Stimulated activated CD4-positive, alpha-beta T cell treated with anti-CD3 and anti-CD28 coated beads, Interleukin-2, amount 100 ng/mL, for 4 hours (primary cell): ENCODE measurements at regions not wholly inside any gene's neighbourhood (a gene's known extent, or its start where the extent isn't known, plus 50 kb on each side); places are given as distances from the start of the nearest gene placed in this dataset.

Source experiments
- DNase-seq: peaks from one replicate; pipeline ENCODE4 v3.0.0-alpha.2; 2020; ENCODE audit warnings: low read depth

GRCh38 chr10:90975096-90975495, 54.2 kb upstream of the ANKRD1 start:
- no peak for DNase-seq

- no peak for DNase-seq
These were observed 56.4 kb upstream of the ANKRD1 start for GRCh38 chr10:90977162-90977854.

GRCh38 chr10:90977855-90978486, 57.1 kb upstream of the ANKRD1 start:
- no peak for DNase-seq

GRCh38 chr10:90982406-90983008, 61.6 kb upstream of the ANKRD1 start:
- no peak for DNase-seq

- DNase-seq, result no peak
These were observed 63.1 kb upstream of the ANKRD1 start for GRCh38 chr10:90983914-90984549.

GRCh38 chr10:90984898-90985297, 64.0 kb upstream of the ANKRD1 start:
- DNase-seq, result no peak

- no peak for DNase-seq
These were observed 64.5 kb upstream of the ANKRD1 start for GRCh38 chr10:90985321-90985933.

- no peak for DNase-seq
These were observed 65.4 kb upstream of the ANKRD1 start for GRCh38 chr10:90986136-90986760.

GRCh38 chr10:90986870-90987269, 66.0 kb upstream of the ANKRD1 start:
- no peak for DNase-seq

GRCh38 chr10:90987383-90987782, 66.5 kb upstream of the ANKRD1 start:
- no peak for DNase-seq

GRCh38 chr10:90988024-90988423, 67.1 kb upstream of the ANKRD1 start:
- DNase-seq, result no peak

- DNase-seq, result no peak
These were observed 67.9 kb upstream of the ANKRD1 start for GRCh38 chr10:90988802-90989201.

- DNase-seq, result no peak
These were observed 68.5 kb upstream of the ANKRD1 start for GRCh38 chr10:90989378-90989777.

GRCh38 chr10:90992462-90992861, 71.6 kb upstream of the ANKRD1 start:
- no peak for DNase-seq

GRCh38 chr10:90993340-90993739, 72.5 kb upstream of the ANKRD1 start:
- no peak for DNase-seq

GRCh38 chr10:90997670-90998069, 76.8 kb upstream of the ANKRD1 start:
- DNase-seq, result no peak

- DNase-seq, result no peak
These were observed 78.0 kb upstream of the ANKRD1 start for GRCh38 chr10:90998733-90999511.

GRCh38 chr10:90999512-91000172, 78.8 kb upstream of the ANKRD1 start:
- no peak for DNase-seq

- DNase-seq, result no peak
These were observed 79.6 kb upstream of the ANKRD1 start for GRCh38 chr10:91000470-91000869.

- DNase-seq, result no peak
These were observed 80.1 kb upstream of the ANKRD1 start for GRCh38 chr10:91000985-91001384.

- no peak for DNase-seq
These were observed 81.8 kb upstream of the ANKRD1 start for GRCh38 chr10:91002656-91003055.
